ENCODE measurements at regions not wholly inside any gene's neighbourhood (a gene's known extent, or its start where the extent isn't known, plus 50 kb on each side); places are given as distances from the start of the nearest gene placed in this dataset.

DNA sequence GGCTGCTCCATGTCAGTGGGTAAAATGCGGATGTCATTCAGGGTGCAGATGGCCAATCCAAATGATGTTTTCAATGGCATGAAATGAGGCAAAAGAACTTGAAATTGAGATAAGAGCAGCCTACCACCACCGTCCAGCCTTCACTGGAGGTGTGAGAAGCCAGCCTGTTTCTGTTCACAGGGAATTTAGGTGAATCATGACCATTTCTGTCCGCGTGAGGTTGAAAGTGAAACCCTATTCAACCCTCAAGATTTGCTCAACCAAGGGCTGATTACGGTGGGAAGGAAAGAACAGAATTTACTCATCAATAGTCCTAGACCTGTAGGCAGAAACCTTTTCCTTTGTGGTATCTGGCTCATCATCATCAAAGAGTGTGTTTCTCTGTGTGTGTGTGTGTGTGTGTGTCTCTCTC lies 370.7 kb downstream of the COG6 start:
- intact Hi-C loops (cut with DNase I) = no loop called here
- TF ChIP-seq, protein P1, sequence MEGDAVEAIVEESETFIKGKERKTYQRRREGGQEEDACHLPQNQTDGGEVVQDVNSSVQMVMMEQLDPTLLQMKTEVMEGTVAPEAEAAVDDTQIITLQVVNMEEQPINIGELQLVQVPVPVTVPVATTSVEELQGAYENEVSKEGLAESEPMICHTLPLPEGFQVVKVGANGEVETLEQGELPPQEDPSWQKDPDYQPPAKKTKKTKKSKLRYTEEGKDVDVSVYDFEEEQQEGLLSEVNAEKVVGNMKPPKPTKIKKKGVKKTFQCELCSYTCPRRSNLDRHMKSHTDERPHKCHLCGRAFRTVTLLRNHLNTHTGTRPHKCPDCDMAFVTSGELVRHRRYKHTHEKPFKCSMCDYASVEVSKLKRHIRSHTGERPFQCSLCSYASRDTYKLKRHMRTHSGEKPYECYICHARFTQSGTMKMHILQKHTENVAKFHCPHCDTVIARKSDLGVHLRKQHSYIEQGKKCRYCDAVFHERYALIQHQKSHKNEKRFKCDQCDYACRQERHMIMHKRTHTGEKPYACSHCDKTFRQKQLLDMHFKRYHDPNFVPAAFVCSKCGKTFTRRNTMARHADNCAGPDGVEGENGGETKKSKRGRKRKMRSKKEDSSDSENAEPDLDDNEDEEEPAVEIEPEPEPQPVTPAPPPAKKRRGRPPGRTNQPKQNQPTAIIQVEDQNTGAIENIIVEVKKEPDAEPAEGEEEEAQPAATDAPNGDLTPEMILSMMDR (IDR thresholded peaks at IDR 0.05) = no peak
- TF ChIP-seq POLR2A (IDR thresholded peaks at IDR 0.05) = no peak
- H3K4me1 ChIP-seq = no peaks in the 10 kb centered on the region
- no peaks in the 10 kb centered on the region for H3K36me3 ChIP-seq
- ATAC-seq (no peak), DNase-seq (no peak)
- H3K27me3 ChIP-seq = no peaks in the 10 kb centered on the region
- H3K4me3 ChIP-seq = no peak overlapping the region
- H3K27ac ChIP-seq = no peak overlapping the region
- no peaks in the 10 kb centered on the region for H3K9me3 ChIP-seq
- WGBS (ENCODE audit: insufficient coverage, low coverage, low lambda C conversion rate, missing lambda C conversion rate) = 60% methylated on average over 5 of the region's 5 CpGs

DNA sequence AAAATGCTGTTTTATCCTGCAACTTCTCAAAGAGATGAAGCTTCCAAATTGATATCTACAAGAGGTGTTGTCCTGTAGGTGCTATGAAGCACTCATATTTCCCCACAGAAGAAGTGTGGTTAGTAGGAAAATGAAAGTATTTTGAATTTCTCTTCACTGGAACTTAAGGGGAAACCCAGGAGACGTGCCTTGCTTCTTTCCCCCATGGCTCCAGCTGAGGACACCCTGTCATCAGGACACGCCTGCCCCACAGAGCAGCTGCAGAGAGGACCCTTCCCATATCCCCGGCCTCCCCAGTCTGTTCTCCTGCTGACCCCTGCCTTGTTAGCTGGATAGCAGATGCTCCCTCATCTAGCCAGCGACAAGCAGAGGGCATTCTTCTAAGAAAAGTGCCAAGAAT lies 371.3 kb downstream of the COG6 start:
- no peak for ATAC-seq
- intact Hi-C loops (cut with DNase I) = no loop called here
- TF ChIP-seq, protein P1 (IDR thresholded peaks at IDR 0.05) = no peak
- Histone ChIP-seq H3K27ac (no peak overlapping the region), H3K4me1 (no peaks in the 10 kb centered on the region), H3K9me3 (no peaks in the 10 kb centered on the region), H3K27me3 (no peaks in the 10 kb centered on the region), H3K4me3 (no peak overlapping the region), H3K36me3 (no peaks in the 10 kb centered on the region)
- WGBS (ENCODE audit: insufficient coverage, low coverage, low lambda C conversion rate, missing lambda C conversion rate) = 40% methylated on average over 1 of the region's 4 CpGs
- DNase-seq = no peak

DNA sequence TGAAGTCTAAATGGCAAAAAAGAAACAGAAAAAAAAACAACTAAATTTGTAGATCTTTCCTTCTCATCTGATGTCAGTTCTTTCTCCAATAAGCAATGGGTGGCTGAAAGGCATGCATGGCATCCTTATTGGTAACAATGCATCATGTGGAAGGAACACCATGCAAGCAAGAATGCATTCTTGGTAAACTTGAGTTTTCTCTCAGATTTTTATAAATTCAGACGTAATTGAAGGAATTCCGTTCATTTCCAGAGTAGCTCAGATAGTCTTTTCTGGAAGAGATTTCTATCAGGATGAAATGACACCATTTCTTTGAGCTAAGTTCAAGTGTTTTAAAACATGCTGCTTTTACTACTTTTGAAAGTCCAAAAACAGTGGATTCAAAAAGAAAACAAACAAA lies 373.0 kb downstream of the COG6 start:
- 70% methylated on average over 2 of the region's 2 CpGs for WGBS (ENCODE audit: insufficient coverage, low coverage, low lambda C conversion rate, missing lambda C conversion rate)
- Histone ChIP-seq H3K36me3 (no peaks in the 10 kb centered on the region), H3K27ac (no peak overlapping the region), H3K9me3 (no peaks in the 10 kb centered on the region), H3K4me1 (no peaks in the 10 kb centered on the region), H3K27me3 (no peaks in the 10 kb centered on the region), H3K4me3 (no peak overlapping the region)
- ATAC-seq (no peak), DNase-seq (no peak)
- TF ChIP-seq, protein P1 (IDR thresholded peaks at IDR 0.05) = no peak
- no peak for TF ChIP-seq POLR2A (IDR thresholded peaks at IDR 0.05)
- intact Hi-C loops (cut with DNase I) = no loop called here

DNA sequence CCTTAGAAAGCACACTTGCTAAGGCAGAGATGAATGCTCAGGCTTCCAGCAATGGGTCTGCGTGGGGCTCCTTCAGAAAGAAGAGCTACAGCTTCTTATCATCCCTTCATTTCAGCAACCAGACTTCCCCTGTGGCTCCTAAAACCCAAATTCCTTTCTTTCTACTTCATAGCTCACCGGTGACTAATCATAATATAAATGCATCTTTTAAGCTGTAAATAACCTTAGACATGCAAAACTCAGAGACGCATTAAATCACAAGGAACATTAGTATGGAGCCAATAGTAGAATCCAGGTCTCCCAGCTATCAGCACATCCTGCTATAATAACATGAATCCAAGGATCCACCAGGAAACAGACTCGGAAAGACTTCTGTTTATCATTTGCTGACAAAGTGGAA lies 375.6 kb downstream of the COG6 start:
- ATAC-seq = peak; percentile 43 to 78 (median 59)
- no peaks in the 10 kb centered on the region for H3K4me1 ChIP-seq
- WGBS (ENCODE audit: insufficient coverage, low coverage, low lambda C conversion rate, missing lambda C conversion rate) = 55% methylated on average over 4 of the region's 4 CpGs
- intact Hi-C loops (cut with DNase I) = no loop called here
- H3K27ac ChIP-seq = no peak overlapping the region
- DNase-seq = no peak
- no peak overlapping the region for H3K4me3 ChIP-seq
- no peak for TF ChIP-seq POLR2A (IDR thresholded peaks at IDR 0.05)
- TF ChIP-seq, protein P1 (IDR thresholded peaks at IDR 0.05) = no peak
- no peaks in the 10 kb centered on the region for H3K27me3 ChIP-seq
- no peaks in the 10 kb centered on the region for H3K9me3 ChIP-seq
- no peaks in the 10 kb centered on the region for H3K36me3 ChIP-seq

DNA sequence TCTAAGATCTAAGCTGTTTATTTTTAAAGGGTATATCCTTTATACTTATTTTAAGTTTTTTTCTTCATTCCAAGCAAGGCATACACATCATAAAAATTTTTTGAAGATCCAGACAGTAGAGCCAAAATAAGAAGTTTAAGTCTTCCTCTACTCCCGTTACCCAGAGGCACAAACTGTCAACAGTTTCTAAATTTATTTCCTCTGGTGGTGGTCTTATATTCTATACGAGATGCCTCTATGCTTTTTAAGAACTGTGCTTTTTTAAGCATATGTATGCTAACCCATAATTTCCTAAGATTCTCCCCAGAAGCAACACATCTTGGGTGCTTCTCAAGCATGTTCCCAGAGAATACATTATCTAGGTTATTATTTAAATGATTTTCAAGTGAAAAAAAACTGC lies 383.6 kb downstream of the COG6 start:
- Histone ChIP-seq H3K4me3 (no peak overlapping the region), H3K9me3 (no peaks in the 10 kb centered on the region), H3K27me3 (no peaks in the 10 kb centered on the region), H3K27ac (no peak overlapping the region), H3K4me1 (no peaks in the 10 kb centered on the region), H3K36me3 (no peaks in the 10 kb centered on the region)
- TF ChIP-seq, protein P1 (IDR thresholded peaks at IDR 0.05) = no peak
- TF ChIP-seq POLR2A (IDR thresholded peaks at IDR 0.05) = no peak
- intact Hi-C loops (cut with DNase I) = no loop called here
- no peak for ATAC-seq
- DNase-seq = no peak
- 49% methylated on average over 2 of the region's 2 CpGs for WGBS (ENCODE audit: insufficient coverage, low coverage, low lambda C conversion rate, missing lambda C conversion rate)

Measured in right lobe of liver (tissue), 6 donors.